ENCODE measurements at regions not wholly inside any gene's neighbourhood (a gene's known extent, or its start where the extent isn't known, plus 50 kb on each side); places are given as distances from the start of the nearest gene placed in this dataset.

- TF ChIP-seq RCOR1 (IDR thresholded peaks at IDR 0.05; ENCODE audit: low read depth, low read length), result no peak
- no peak for TF ChIP-seq ZC3H11A (IDR thresholded peaks at IDR 0.05)
- no peak for TF ChIP-seq HOXB5 (CRISPR knock-in tag; IDR thresholded peaks at IDR 0.05)
Measured at GRCh38 chr10:106296750-106297392, 867.6 kb downstream of the SORCS1 start (continued).

- ATAC-seq (no peak), DNase-seq (ENCODE audit: low read depth in 1 of 2, low spot score in 1 of 2) (no peak), FAIRE-seq (no peak)
- ChIA-PET CTCF (no interaction called here), POLR2A (no interaction called here)
- TF ChIP-seq KDM5A (IDR thresholded peaks at IDR 0.05) (no peak), E2F6 (IDR thresholded peaks at IDR 0.05; ENCODE audit: borderline replicate concordance, low read depth) (no peak), CBX8 (IDR thresholded peaks at IDR 0.05) (no peak), RNF2 (IDR thresholded peaks at IDR 0.05; ENCODE audit: borderline replicate concordance, low read depth) (no peak), PBX3 (IDR thresholded peaks at IDR 0.05) (no peak), ESRRA (IDR thresholded peaks at IDR 0.05; ENCODE audit: borderline replicate concordance, low read length) (no peak), HEYL (CRISPR knock-in tag; IDR thresholded peaks at IDR 0.05) (no peak), NPAS2 (CRISPR knock-in tag; IDR thresholded peaks at IDR 0.05; ENCODE audit: borderline replicate concordance) (no peak), HOXA7 (CRISPR knock-in tag; IDR thresholded peaks at IDR 0.05) (no peak), ATOH8 (CRISPR knock-in tag; IDR thresholded peaks at IDR 0.05; ENCODE audit: low read depth) (no peak), HOXB13 (CRISPR knock-in tag; IDR thresholded peaks at IDR 0.05; ENCODE audit: low read depth) (no peak)
- Histone ChIP-seq H3K27ac (no peak overlapping the region), H3K4me1 (no peaks in the 10 kb centered on the region), H3K4me2 (no peak overlapping the region), H3K9me3 (no peaks in the 10 kb centered on the region; the same call in 2 of the 3 replicates), H3K4me3 (no peak overlapping the region)
- WGBS (ENCODE audit: missing lambda C conversion rate), result 5% methylated on average over 4 of the region's 4 CpGs
Measured at GRCh38 chr10:106284802-106285587, 879.5 kb downstream of the SORCS1 start.

- Histone ChIP-seq H3K27ac (no peak overlapping the region), H3K9me3 (no peaks in the 10 kb centered on the region; the same call in 2 of the 3 replicates), H3K4me1 (no peaks in the 10 kb centered on the region), H3K4me2 (no peak overlapping the region), H3K4me3 (no peak overlapping the region)
- 9% methylated on average over 7 of the region's 7 CpGs for WGBS (ENCODE audit: missing lambda C conversion rate)
- ChIA-PET POLR2A (no interaction called here), CTCF (no interaction called here)
- no peak for TF ChIP-seq RNF2 (IDR thresholded peaks at IDR 0.05; ENCODE audit: borderline replicate concordance, low read depth)
- DNase-seq (ENCODE audit: low read depth in 1 of 2, low spot score in 1 of 2) (no peak), FAIRE-seq (no peak), ATAC-seq (no peak)
Measured at GRCh38 chr10:106280896-106281460, 883.5 kb downstream of the SORCS1 start.

GRCh38 chr10:106278383-106278782 is 886.1 kb downstream of the SORCS1 start:
- CTCF ChIA-PET, result no interaction called here

More at GRCh38 chr10:106278383-106278782, 886.1 kb downstream of the SORCS1 start:
- TF ChIP-seq NPAS2 (CRISPR knock-in tag; IDR thresholded peaks at IDR 0.05; ENCODE audit: borderline replicate concordance) (no peak), EHF (CRISPR knock-in tag; IDR thresholded peaks at IDR 0.05) (no peak), RAD21 (conservative IDR thresholded peaks at IDR 0.05 in 1 of 2, IDR thresholded peaks at IDR 0.05 in 1 of 2) (no peak), SREBF2 (IDR thresholded peaks at IDR 0.05) (no peak), MAFK (IDR thresholded peaks at IDR 0.05; ENCODE audit: partially characterized antibody) (no peak), BHLHE40 (IDR thresholded peaks at IDR 0.05; ENCODE audit: low read depth, low read length) (no peak), ELK1 (IDR thresholded peaks at IDR 0.05; ENCODE audit: low read depth, low read length) (no peak), HES2 (IDR thresholded peaks at IDR 0.05) (no peak), KDM1A (IDR thresholded peaks at IDR 0.05; ENCODE audit: low read depth) (no peak), ZSCAN20 (CRISPR knock-in tag; IDR thresholded peaks at IDR 0.05) (no peak)
- Histone ChIP-seq H3K4me1 (no peaks in the 10 kb centered on the region), H3K4me3 (no peak overlapping the region), H3K9me3 (no peaks in the 10 kb centered on the region; the same call in 2 of the 3 replicates), H3K4me2 (no peak overlapping the region), H3K27ac (no peak overlapping the region)
- ATAC-seq (no peak), DNase-seq (ENCODE audit: low read depth in 1 of 2, low spot score in 1 of 2) (no peak), FAIRE-seq (no peak)
- WGBS (ENCODE audit: missing lambda C conversion rate), result 3% methylated on average over 1 of the region's 1 CpG
- POLR2A ChIA-PET, result no interaction called here
